ENCODE measurements at regions not wholly inside any gene's neighbourhood (a gene's known extent, or its start where the extent isn't known, plus 50 kb on each side); places are given as distances from the start of the nearest gene placed in this dataset.

DNA sequence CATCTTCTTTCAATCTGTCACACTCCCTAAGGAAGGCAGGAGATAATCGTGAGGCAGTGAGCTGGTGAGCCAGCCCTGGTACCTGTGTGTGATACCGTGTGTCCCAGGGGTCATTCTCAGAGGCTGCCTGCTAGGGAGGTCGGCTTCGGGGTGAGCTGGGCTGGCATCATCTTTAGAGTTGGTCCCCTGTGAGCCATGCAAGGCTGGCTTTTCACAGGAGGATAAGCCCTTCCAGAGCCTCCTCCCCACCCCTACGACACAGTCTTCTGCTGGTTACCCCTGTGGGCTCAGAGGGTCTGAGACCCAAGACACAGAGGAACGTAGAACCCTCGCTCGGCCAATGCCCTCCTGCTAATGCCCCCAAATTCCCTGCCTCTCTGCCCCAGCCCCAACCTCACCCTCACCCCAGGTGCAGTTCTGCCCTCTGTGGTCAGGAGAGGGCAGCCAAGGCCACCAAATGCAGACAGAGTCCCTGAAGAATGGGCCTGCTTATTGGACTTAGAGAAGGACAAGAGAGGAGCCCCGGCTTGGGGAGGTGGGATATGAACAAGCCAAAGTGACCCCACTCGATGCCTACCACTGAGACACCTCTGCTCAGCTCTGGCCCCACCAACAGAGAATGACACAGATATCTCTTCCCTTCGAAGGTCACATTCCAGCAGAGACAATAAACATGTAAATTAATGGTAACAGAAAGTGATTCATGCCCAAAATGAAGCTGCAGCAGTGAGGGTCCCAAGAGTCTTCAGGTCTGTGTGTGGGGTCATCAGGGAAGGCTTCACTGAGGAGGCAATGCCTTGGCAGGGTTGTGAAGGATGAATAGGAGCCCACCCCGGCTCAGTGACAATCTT, 80.8 kb upstream of the CCL1 start:
- intact Hi-C loops (cut with DNase I; ENCODE audit: low total_unique reads) = no loop called here
- peak; percentile 40 for DNase-seq

DNA sequence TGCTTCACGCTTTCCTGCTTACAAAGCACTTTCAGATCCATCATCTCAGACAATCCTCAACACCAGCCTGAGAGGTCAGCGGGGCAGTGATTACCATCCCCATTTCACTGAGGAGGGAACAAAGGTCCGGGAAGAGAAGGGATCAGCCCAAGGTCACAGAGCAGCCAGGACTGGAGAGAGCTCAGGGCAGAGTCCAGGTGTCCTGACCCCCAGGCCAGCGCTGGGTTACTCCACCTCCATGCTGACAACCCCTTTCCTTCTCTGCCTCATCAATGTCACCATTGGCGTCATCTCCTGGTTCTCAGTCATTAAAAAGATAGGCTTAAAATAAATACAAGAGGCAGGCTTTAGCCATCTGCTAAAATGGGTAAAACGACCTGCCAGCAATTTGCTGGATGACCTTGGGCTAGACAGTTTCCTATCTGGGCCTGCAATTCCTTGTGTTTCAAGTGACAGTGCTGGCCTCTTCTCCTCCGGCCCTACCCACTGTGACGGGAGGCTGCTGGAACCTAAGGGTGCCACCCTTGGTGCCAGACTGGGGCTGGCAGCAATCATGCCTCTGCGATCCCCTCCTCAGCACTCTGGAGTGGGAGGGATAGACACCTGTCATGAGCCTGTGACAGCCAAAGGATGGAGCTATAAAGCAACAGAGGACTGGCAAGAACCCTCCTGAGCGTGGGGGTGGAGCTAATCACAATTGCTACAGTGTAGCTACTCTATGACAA, 79.5 kb upstream of the CCL1 start:
- intact Hi-C loops (cut with DNase I; ENCODE audit: low total_unique reads) = no loop called here
- no peak for DNase-seq
- H3K9me3 ChIP-seq = no peaks in the 10 kb centered on the region
- H3K4me3 ChIP-seq = no peak overlapping the region
- no peak overlapping the region for H3K27ac ChIP-seq
- H3K27me3 ChIP-seq (replicated peaks in 1 of 7) = peaks cover 0 to 49% (median 0%) of the 10 kb centered on the region in 7 donors
- peaks cover 0 to 5% (median 0%) of the 10 kb centered on the region in 6 donors for H3K4me1 ChIP-seq
- WGBS, 5 donors = 43 to 67% (median 60%) methylated on average over 9 to 10 of the region's 10 CpGs
- H3K36me3 ChIP-seq = no peaks in the 10 kb centered on the region
- TF ChIP-seq POLR2A (IDR thresholded peaks at IDR 0.05) (no peak), POLR2AphosphoS5 (IDR thresholded peaks at IDR 0.05) (no peak)
- TF ChIP-seq, protein P1, sequence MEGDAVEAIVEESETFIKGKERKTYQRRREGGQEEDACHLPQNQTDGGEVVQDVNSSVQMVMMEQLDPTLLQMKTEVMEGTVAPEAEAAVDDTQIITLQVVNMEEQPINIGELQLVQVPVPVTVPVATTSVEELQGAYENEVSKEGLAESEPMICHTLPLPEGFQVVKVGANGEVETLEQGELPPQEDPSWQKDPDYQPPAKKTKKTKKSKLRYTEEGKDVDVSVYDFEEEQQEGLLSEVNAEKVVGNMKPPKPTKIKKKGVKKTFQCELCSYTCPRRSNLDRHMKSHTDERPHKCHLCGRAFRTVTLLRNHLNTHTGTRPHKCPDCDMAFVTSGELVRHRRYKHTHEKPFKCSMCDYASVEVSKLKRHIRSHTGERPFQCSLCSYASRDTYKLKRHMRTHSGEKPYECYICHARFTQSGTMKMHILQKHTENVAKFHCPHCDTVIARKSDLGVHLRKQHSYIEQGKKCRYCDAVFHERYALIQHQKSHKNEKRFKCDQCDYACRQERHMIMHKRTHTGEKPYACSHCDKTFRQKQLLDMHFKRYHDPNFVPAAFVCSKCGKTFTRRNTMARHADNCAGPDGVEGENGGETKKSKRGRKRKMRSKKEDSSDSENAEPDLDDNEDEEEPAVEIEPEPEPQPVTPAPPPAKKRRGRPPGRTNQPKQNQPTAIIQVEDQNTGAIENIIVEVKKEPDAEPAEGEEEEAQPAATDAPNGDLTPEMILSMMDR (IDR thresholded peaks at IDR 0.05 in 8 of 11, conservative IDR thresholded peaks at IDR 0.05 in 3 of 11) = no peak

More for the DNA sequence above, 80.8 kb upstream of the CCL1 start:
- H3K9me3 ChIP-seq = no peaks in the 10 kb centered on the region
- H3K36me3 ChIP-seq = no peaks in the 10 kb centered on the region
- TF ChIP-seq POLR2A (IDR thresholded peaks at IDR 0.05) (no peak), POLR2AphosphoS5 (IDR thresholded peaks at IDR 0.05) (no peak)
- TF ChIP-seq, protein P1 (IDR thresholded peaks at IDR 0.05 in 8 of 11, conservative IDR thresholded peaks at IDR 0.05 in 3 of 11) = peak in 3 of 11 experiments; percentile 10 to 25 (median 11)
- peaks cover 0 to 5% (median 0%) of the 10 kb centered on the region in 6 donors for H3K4me1 ChIP-seq
- peaks cover 0 to 62% (median 0%) of the 10 kb centered on the region in 7 donors for H3K27me3 ChIP-seq (replicated peaks in 1 of 7)
- WGBS, 5 donors = 49 to 72% (median 65%) methylated on average over 9 to 12 of the region's 12 CpGs
- H3K4me3 ChIP-seq = no peak overlapping the region
- no peak overlapping the region for H3K27ac ChIP-seq

DNA sequence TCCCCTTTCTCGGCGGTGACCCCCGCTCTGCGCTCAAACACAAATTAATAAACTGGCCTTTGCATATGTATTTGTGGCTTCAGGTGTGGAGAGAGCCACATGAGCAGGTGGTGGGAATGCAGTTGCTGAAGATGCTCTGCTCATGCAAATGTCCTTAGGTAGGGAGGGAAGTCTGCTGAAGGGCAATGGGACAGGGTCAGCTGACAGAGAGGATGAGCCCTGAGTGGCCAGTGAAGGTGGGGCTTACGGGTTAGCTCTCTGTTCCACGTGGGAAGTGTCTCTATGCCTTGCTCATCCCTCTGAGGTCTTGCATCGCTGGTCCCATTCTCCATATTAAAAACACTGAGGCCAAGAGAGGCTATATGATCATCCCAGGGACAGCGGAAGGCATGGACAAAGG, 74.2 kb upstream of the CCL1 start:
- no peak overlapping the region for H3K4me3 ChIP-seq
- H3K27ac ChIP-seq = no peak overlapping the region
- no peak for DNase-seq
- peaks cover 0 to 10% (median 0%) of the 10 kb centered on the region in 6 donors for H3K4me1 ChIP-seq
- TF ChIP-seq POLR2A (IDR thresholded peaks at IDR 0.05) = no peak
- H3K9me3 ChIP-seq = no peaks in the 10 kb centered on the region
- 76 to 88% (median 83%) methylated on average over 8 of the region's 8 CpGs for WGBS, 5 donors
- peaks cover 0 to 22% (median 0%) of the 10 kb centered on the region in 7 donors for H3K27me3 ChIP-seq (replicated peaks in 1 of 7)
- no peaks in the 10 kb centered on the region for H3K36me3 ChIP-seq
- intact Hi-C loops (cut with DNase I; ENCODE audit: low total_unique reads) = no loop called here

DNA sequence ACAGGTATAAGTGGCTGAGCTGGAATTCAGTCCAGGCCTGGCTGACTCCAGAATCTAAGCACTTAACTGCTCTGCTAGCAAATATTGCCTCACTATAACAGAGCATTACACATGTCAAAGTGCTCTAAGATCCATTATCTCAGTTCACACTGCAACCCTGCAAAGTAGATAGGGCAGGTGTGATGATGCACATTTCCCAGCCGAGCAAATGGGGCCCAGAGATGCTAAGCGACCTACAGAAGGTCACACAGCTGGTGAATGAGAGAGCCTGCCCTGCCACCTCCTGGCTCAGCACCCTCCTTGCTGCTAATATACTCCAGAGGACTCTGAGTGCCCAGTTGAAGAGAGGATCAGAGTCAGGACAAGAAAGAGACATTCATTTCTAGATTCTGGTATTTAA, 73.6 kb upstream of the CCL1 start:
- H3K4me1 ChIP-seq = peaks cover 0 to 10% (median 0%) of the 10 kb centered on the region in 6 donors
- 36 to 85% (median 76%) methylated on average over 2 of the region's 2 CpGs for WGBS, 5 donors
- no peak for DNase-seq
- intact Hi-C loops (cut with DNase I; ENCODE audit: low total_unique reads) = no loop called here
- H3K36me3 ChIP-seq = no peaks in the 10 kb centered on the region
- H3K4me3 ChIP-seq = no peak overlapping the region
- TF ChIP-seq, protein P1 (IDR thresholded peaks at IDR 0.05 in 8 of 11, conservative IDR thresholded peaks at IDR 0.05 in 3 of 11) = no peak
- TF ChIP-seq POLR2A (IDR thresholded peaks at IDR 0.05) = no peak
- no peak for TF ChIP-seq POLR2AphosphoS5 (IDR thresholded peaks at IDR 0.05)
- peaks cover 0 to 17% (median 0%) of the 10 kb centered on the region in 7 donors for H3K27me3 ChIP-seq (replicated peaks in 1 of 7)
- H3K9me3 ChIP-seq = no peaks in the 10 kb centered on the region
- no peak overlapping the region for H3K27ac ChIP-seq
